OCI-LY1 (cell line): ENCODE measurements at regions not wholly inside any gene's neighbourhood (a gene's known extent, or its start where the extent isn't known, plus 50 kb on each side); places are given as distances from the start of the nearest gene placed in this dataset.

Experiments used
- CTCF ChIP-seq: fragments of 200-600 bp; sonication (generic), shearing (Covaris generic); IDR thresholded peaks from 2 replicates; pipeline ENCODE4 v1.5.1; 2017; ENCODE audit warnings: mild to moderate bottlenecking, antibody characterized with exemption, low read length, moderate library complexity, mixed read lengths
- EZH2 ChIP-seq: fragments of 200-600 bp; sonication (generic), shearing (Covaris generic); IDR thresholded peaks from 2 replicates; pipeline ENCODE4 v1.8.0; 2017; ENCODE audit warnings: borderline replicate concordance, mixed run types, mild to moderate bottlenecking, antibody characterized with exemption, low read length, moderate library complexity, mixed read lengths

- no peak for TF ChIP-seq CTCF
- TF ChIP-seq EZH2 = no peak
Observed at GRCh38 chr15:97101572-97101971, 771.1 kb downstream of the NR2F2 start.
